ENCODE measurements at regions not wholly inside any gene's neighbourhood (a gene's known extent, or its start where the extent isn't known, plus 50 kb on each side); places are given as distances from the start of the nearest gene placed in this dataset.

DNA sequence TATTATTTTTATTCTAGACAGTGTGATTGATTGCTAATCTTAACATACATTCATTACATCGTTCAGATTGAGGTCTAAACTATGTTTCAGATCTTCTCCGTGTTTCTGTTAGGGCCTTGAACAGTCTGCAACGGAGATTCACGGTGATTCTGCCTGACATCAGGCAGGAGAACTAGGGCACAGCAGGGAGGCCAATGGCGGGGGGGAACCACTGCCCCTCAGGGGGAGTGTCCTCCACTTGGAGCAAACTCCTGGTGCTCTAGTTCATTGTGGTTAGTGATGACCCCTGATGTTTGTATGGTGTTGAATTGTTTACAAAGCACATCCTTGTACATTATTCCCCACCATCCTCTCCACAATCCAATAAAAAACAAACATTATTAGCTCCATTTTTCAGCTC is 173.5 kb downstream of the ZNF608 start:
- TF ChIP-seq, protein P1, sequence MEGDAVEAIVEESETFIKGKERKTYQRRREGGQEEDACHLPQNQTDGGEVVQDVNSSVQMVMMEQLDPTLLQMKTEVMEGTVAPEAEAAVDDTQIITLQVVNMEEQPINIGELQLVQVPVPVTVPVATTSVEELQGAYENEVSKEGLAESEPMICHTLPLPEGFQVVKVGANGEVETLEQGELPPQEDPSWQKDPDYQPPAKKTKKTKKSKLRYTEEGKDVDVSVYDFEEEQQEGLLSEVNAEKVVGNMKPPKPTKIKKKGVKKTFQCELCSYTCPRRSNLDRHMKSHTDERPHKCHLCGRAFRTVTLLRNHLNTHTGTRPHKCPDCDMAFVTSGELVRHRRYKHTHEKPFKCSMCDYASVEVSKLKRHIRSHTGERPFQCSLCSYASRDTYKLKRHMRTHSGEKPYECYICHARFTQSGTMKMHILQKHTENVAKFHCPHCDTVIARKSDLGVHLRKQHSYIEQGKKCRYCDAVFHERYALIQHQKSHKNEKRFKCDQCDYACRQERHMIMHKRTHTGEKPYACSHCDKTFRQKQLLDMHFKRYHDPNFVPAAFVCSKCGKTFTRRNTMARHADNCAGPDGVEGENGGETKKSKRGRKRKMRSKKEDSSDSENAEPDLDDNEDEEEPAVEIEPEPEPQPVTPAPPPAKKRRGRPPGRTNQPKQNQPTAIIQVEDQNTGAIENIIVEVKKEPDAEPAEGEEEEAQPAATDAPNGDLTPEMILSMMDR (conservative IDR thresholded peaks at IDR 0.05; ENCODE audit: low read depth, low read length) = no peak
- no peak for TF ChIP-seq EZH2 (IDR thresholded peaks at IDR 0.05; ENCODE audit: borderline replicate concordance, low read depth, low read length, poor library complexity, severe bottlenecking)
